NB4 (cell line): ENCODE measurements at regions not wholly inside any gene's neighbourhood (a gene's known extent, or its start where the extent isn't known, plus 50 kb on each side); places are given as distances from the start of the nearest gene placed in this dataset.
"Not testable (repeated sequence)": the region's sequence is repeated elsewhere in the genome, so short reads cannot be mapped to it uniquely, and the experiment has no call there.

ENCODE experiments used
- DNase-seq: peaks from one replicate; pipeline ENCODE4 v3.0.0; 2010; ENCODE audit warnings: low read depth
- H3K4me3 ChIP-seq: one replicate; pipeline ENCODE4 v1.5.1; 2011; ENCODE audit warnings: mild to moderate bottlenecking, low read depth, low read length, moderate library complexity
- MYC ChIP-seq: IDR thresholded peaks from 2 replicates; pipeline ENCODE4 v1.6.1; 2011; ENCODE audit warnings: low read depth, low read length
- POLR2A ChIP-seq: IDR thresholded peaks from 2 replicates; pipeline ENCODE4 v1.6.1; 2011; ENCODE audit warnings: mild to moderate bottlenecking; ENCODE audit not compliant: insufficient read length; ENCODE audit errors: extremely low read depth
- TF ChIP-seq, protein P1 (sequence below): IDR thresholded peaks from 2 replicates; pipeline ENCODE4 v1.6.1; 2011; ENCODE audit warnings: low read depth, low read length
- TF ChIP-seq, protein P2 (sequence below): IDR thresholded peaks from one replicate; pipeline ENCODE4 v1.5.1; 2012; ENCODE audit warnings: low read depth, low read length

DNA sequence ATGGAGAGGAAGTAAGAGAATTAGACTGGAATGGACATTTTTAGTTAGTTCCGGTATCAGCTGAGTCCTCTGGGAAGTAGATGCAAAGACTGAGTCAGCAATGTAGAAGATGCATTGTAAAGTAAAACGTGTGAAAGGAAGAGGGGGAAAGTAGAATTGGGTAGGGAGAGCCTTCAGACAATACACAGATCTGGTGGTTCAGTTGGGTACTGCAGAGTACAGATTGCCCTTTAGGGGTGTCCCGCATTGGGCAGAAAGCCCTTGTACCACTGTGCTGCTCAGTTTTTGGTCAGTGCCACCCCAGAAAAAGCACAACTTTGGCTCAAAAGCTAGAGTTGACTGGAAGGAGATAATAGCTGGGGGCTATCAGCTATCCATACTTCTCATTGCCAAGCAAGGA, 247.4 kb downstream of the KBTBD8 start:
- no peak for DNase-seq
- H3K4me3 ChIP-seq, result no peak overlapping the region
- TF ChIP-seq MYC (no peak), POLR2A (no peak)
- TF ChIP-seq, protein P1, sequence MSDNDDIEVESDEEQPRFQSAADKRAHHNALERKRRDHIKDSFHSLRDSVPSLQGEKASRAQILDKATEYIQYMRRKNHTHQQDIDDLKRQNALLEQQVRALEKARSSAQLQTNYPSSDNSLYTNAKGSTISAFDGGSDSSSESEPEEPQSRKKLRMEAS, result no peak
- TF ChIP-seq, protein P2, sequence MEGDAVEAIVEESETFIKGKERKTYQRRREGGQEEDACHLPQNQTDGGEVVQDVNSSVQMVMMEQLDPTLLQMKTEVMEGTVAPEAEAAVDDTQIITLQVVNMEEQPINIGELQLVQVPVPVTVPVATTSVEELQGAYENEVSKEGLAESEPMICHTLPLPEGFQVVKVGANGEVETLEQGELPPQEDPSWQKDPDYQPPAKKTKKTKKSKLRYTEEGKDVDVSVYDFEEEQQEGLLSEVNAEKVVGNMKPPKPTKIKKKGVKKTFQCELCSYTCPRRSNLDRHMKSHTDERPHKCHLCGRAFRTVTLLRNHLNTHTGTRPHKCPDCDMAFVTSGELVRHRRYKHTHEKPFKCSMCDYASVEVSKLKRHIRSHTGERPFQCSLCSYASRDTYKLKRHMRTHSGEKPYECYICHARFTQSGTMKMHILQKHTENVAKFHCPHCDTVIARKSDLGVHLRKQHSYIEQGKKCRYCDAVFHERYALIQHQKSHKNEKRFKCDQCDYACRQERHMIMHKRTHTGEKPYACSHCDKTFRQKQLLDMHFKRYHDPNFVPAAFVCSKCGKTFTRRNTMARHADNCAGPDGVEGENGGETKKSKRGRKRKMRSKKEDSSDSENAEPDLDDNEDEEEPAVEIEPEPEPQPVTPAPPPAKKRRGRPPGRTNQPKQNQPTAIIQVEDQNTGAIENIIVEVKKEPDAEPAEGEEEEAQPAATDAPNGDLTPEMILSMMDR, result no peak

DNA sequence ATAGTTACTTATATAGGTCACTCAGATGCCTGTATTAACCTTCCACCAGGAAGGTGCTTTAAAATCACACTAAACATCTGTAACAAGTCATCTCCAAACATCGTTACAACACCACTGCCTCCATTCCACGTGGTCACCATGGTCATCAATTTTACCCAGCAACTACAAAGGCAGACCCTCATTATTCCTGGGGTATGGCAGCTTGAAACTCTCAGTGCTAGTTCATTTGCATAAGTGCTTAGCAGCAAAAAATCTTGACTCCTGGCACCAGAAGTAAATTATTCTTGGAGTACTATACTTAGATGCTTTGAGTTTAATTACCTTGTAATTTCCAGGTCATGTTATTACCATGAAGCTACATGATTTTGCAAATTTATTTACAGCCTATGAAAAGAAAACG, 250.6 kb downstream of the KBTBD8 start:
- TF ChIP-seq POLR2A (no peak), MYC (no peak)
- TF ChIP-seq, protein P2, result no peak
- TF ChIP-seq, protein P1, result no peak
- no peak overlapping the region for H3K4me3 ChIP-seq

DNA sequence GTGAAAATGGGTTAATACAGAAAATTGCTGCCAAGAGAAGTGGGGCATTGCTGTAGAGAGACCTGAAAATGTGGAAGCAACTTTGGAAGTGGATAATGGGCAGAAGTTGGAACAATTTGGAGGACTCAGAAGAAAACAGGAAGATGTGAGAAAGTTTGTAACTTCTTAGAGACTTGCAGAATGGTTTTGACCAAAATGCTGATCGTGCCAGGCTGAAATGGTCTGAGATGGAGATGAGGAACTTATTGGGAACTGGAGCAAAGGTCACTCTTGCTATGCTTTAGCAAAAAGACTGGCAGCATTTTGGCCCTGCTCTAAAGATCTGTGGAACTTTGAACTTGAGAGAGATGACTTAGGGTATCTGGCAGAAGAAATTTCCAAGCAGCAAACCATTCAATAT, 254.8 kb downstream of the KBTBD8 start:
- H3K4me3 ChIP-seq, DNase-seq: not testable (repeated sequence)

More for the DNA sequence above, 250.6 kb downstream of the KBTBD8 start:
- DNase-seq, result no peak

DNA sequence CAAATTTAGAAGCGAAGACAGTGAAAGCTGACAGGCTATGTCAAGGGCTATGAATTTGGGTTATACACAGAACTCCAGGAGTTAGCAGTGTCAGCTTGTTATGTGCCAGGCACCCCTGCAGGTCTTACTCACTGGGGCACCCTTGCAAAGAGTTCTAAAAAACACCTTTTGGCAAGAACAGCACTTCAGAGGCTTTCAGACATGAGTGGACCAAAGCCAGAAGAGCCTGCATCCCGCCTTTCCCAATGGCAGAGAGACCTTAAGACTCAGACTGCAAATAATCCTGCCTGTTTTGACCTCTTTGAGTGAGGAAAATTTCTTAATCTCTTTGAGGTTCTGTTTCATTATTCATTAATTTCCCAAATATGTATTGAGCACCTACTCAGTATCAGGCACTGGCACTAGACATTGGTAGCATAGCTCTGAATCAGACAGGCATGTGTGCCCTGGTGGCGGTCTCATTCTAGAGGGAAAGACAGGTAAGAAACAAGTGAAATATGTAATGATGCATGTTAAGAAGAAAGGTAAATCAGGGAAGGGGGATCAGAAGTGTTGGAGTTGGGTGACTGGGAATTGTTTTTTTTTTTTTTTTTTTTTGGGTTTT, 280.0 kb downstream of the KBTBD8 start:
- no peak for DNase-seq

DNA sequence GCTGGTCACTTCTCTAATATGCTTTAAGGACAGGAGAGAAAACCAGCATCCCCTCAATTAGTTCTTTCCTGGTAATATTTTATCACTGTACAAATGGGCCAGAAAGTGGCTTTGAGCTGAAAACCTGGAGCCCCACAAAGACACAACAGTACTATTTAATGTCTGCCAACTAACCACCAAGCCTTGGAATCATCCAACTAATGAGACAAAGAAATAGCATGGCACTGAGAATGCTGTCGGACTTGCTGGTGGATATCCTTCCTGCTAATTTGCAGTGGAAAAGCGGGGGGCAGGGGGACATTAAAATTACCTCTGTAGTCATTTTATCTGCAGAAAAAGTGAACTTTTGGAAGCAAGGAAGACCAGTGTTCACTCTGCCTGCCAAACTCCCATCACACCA, 288.5 kb downstream of the KBTBD8 start:
- DNase-seq, result no peak
- TF ChIP-seq, protein P2, result no peak
- TF ChIP-seq, protein P1, result no peak
- TF ChIP-seq POLR2A, result no peak
- TF ChIP-seq MYC, result no peak
- H3K4me3 ChIP-seq, result no peak overlapping the region

More for the DNA sequence above, 280.0 kb downstream of the KBTBD8 start:
- H3K4me3 ChIP-seq, result no peak overlapping the region
- TF ChIP-seq, protein P1, result no peak
- TF ChIP-seq, protein P2, result no peak
- TF ChIP-seq POLR2A (no peak), MYC (no peak)

DNA sequence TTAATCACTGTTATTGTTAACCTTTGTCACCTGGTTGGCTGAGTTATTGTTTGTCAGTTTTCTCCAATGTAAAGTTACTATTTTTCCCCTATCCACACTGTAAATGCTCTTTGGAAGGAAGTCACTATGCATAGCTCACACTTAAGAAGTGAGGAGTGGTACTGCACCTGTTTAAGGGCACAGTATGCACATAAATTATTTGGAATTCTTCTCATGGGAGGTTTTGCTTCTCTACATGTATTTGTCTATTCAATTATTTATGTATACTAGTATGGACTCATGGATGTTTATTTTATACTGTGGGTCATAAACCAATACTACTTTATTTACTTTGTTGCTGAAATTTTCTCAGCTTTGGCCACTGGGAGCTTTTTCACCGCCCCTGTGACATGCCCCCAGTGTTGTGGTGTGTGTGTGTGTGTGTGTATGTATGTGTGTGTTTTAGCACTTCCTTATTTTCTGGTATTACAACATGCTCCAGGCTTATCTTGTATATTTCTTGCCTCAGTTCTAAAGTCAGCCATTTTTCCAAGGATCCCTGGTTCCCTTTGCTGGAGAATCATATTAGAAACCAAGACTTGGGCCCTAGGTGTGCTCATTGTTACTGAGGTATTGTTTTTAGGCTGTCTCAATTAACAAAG, 290.5 kb downstream of the KBTBD8 start:
- no peak overlapping the region for H3K4me3 ChIP-seq
- peak; percentile 2 for DNase-seq
- TF ChIP-seq, protein P1, result no peak
- no peak for TF ChIP-seq MYC
- TF ChIP-seq POLR2A, result no peak
- TF ChIP-seq, protein P2, result no peak
